NOMO-1 treated with dmso at 0.1 percent for 144 hours (cell line): ENCODE measurements at regions not wholly inside any gene's neighbourhood (a gene's known extent, or its start where the extent isn't known, plus 50 kb on each side); places are given as distances from the start of the nearest gene placed in this dataset.
"Not testable (repeated sequence)": the region's sequence is repeated elsewhere in the genome, so short reads cannot be mapped to it uniquely, and the experiment has no call there.

ENCODE experiments used
- DNase-seq: peaks from one replicate; lab custom pipeline; 2025; ENCODE audit not compliant: unreplicated experiment; lab: John Stamatoyannopoulos, UW

GRCh38 chr2:111385226-111385957 is 264.7 kb downstream of the BCL2L11 start:
- DNase-seq = not testable (repeated sequence)

GRCh38 chr2:111390605-111391004 is 269.9 kb downstream of the BCL2L11 start:
- DNase-seq = not testable (repeated sequence)

GRCh38 chr2:111395350-111396128 is 274.8 kb downstream of the BCL2L11 start:
- DNase-seq = not testable (repeated sequence)

GRCh38 chr2:111400598-111401253 is 280.0 kb downstream of the BCL2L11 start:
- not testable (repeated sequence) for DNase-seq

- not testable (repeated sequence) for DNase-seq
These were observed 280.8 kb downstream of the BCL2L11 start for GRCh38 chr2:111401270-111402140.

GRCh38 chr2:111402450-111402849 is 281.7 kb downstream of the BCL2L11 start:
- DNase-seq = not testable (repeated sequence)

GRCh38 chr2:111403287-111403686 is 282.6 kb downstream of the BCL2L11 start:
- not testable (repeated sequence) for DNase-seq

- not testable (repeated sequence) for DNase-seq
These were observed 285.9 kb downstream of the BCL2L11 start for GRCh38 chr2:111406616-111407015.

- DNase-seq = not testable (repeated sequence)
These were observed 287.0 kb downstream of the BCL2L11 start for GRCh38 chr2:111407632-111408194.

- DNase-seq = not testable (repeated sequence)
These were observed 290.2 kb downstream of the BCL2L11 start for GRCh38 chr2:111410868-111411406.

- DNase-seq = not testable (repeated sequence)
These were observed 291.4 kb downstream of the BCL2L11 start for GRCh38 chr2:111411867-111412681.

- not testable (repeated sequence) for DNase-seq
These were observed 292.3 kb downstream of the BCL2L11 start for GRCh38 chr2:111412841-111413650.

GRCh38 chr2:111413950-111414349 is 293.2 kb downstream of the BCL2L11 start:
- DNase-seq = not testable (repeated sequence)

- not testable (repeated sequence) for DNase-seq
These were observed 295.3 kb downstream of the BCL2L11 start for GRCh38 chr2:111415765-111416743.

- DNase-seq = not testable (repeated sequence)
These were observed 296.3 kb downstream of the BCL2L11 start for GRCh38 chr2:111417026-111417425.

GRCh38 chr2:111418091-111418875 is 297.6 kb downstream of the BCL2L11 start:
- DNase-seq = not testable (repeated sequence)
